LNCaP clone FGC (cell line): ENCODE measurements at regions not wholly inside any gene's neighbourhood (a gene's known extent, or its start where the extent isn't known, plus 50 kb on each side); places are given as distances from the start of the nearest gene placed in this dataset.

Experiments
- DNase-seq: peaks from one replicate; pipeline ENCODE4 v3.0.0-alpha.2; 2011; ENCODE audit warnings: low read depth
- H3K4me3 ChIP-seq: 2 replicates; pipeline ENCODE4 v1.5.1; 2011; ENCODE audit warnings: mild to moderate bottlenecking, low read depth, low read length, control low read depth
- TF ChIP-seq, protein P1 (sequence below): IDR thresholded peaks from 2 replicates; pipeline ENCODE4 v1.5.1; 2012; ENCODE audit warnings: mild to moderate bottlenecking; ENCODE audit not compliant: control insufficient read depth, insufficient read depth; ENCODE audit errors: extremely low read depth

DNA sequence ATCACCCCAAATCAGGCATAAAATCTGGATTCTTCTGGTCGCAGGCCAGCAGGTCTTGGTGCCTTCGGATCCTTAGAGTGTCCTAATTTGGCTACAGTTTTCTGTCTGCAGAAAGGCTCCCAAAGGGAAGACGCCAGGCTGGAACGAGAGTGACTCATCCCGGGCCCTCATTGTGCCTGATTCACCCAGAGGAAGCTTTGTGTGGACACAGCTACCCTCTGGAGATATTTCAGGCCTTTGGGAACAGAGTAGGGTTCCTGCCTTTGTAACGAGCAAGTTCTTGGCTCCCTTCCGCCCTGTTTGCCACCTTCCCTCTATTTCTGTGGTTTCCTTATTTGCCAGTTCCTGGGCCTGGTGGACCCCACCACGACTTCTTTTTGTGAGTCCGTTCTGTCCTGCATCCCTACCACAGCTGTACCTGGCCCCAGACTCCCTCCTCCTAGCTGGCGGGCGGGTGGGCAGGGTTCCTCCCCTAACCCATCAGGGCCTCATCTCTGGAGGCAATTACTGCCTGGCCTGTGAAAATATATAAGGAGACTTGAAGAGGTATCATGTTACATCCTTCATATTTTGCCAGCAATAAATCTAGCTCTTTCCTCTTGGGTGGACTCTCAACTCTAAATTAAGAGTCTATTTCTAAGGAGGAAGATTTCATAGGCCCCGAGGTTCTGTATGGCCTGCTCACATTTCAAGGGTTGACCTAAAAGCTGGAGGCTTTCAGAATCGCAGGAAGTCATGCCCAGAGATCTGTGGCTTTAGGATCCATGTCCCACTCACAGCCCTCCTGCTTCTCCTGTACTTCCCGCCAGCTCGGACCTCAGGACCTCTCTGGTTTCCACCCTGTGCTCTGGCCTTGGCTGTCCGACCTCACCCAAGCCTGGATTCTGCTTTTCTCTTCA, 219.2 kb upstream of the ZNF32 start:
- no peak for DNase-seq
- no peak overlapping the region for H3K4me3 ChIP-seq
- TF ChIP-seq, protein P1, sequence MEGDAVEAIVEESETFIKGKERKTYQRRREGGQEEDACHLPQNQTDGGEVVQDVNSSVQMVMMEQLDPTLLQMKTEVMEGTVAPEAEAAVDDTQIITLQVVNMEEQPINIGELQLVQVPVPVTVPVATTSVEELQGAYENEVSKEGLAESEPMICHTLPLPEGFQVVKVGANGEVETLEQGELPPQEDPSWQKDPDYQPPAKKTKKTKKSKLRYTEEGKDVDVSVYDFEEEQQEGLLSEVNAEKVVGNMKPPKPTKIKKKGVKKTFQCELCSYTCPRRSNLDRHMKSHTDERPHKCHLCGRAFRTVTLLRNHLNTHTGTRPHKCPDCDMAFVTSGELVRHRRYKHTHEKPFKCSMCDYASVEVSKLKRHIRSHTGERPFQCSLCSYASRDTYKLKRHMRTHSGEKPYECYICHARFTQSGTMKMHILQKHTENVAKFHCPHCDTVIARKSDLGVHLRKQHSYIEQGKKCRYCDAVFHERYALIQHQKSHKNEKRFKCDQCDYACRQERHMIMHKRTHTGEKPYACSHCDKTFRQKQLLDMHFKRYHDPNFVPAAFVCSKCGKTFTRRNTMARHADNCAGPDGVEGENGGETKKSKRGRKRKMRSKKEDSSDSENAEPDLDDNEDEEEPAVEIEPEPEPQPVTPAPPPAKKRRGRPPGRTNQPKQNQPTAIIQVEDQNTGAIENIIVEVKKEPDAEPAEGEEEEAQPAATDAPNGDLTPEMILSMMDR = no peak

- no peak overlapping the region for H3K4me3 ChIP-seq
- DNase-seq = no peak
- TF ChIP-seq, protein P1 = no peak
Measured at GRCh38 chr10:43867113-43867512, 218.4 kb upstream of the ZNF32 start.

GRCh38 chr10:43866712-43867111, 218.0 kb upstream of the ZNF32 start:
- H3K4me3 ChIP-seq = no peak overlapping the region
- no peak for DNase-seq
- TF ChIP-seq, protein P1 = no peak

DNA sequence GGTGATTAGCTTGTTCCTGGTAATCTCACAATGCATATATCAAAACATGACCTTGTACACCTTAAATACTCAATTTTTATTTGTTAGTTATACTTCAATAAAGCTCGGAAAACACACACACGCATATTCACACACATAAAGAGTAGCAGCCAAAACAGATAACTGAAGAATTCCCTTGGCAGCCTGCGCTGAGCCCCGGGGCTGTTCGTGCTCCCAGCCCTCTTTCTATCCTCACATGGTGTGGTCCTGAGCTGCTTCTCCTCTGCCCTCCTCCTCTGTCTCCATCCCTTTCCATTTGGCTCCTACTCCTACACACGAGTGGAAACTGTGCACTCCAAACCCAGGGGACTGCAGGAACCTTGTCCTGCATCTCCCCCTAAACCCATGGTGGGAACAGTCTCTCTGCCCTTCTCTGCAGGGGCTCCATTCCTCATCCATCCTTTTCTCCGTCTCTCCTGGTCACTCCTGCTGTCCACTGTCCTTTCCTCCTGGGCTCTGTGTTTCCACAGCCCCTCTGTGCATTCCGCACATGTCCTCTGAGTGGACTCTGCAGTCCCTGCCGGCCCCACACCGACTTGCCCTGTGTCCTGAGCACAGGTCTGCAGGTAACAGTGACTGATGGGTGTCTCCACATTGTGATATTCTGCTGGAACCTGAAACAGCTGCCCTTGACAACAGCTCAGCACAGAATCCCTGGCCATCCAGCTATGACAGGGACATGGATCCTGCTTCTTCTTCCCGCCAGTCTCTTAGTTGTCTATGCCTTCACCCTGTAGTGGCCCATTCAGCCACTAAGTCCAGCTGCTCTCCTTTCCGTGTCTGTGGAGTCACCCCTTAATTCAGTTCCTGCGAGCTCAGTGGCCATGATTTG, 216.8 kb upstream of the ZNF32 start:
- peak; percentile 47 for DNase-seq
- H3K4me3 ChIP-seq = no peak overlapping the region
- TF ChIP-seq, protein P1 = no peak

GRCh38 chr10:43864656-43865055, 216.0 kb upstream of the ZNF32 start:
- DNase-seq = no peak
- TF ChIP-seq, protein P1 = no peak
- H3K4me3 ChIP-seq = no peak overlapping the region

- DNase-seq = no peak
- TF ChIP-seq, protein P1 = no peak
Measured at GRCh38 chr10:43863859-43864591, 215.3 kb upstream of the ZNF32 start.

More at GRCh38 chr10:43863859-43864591, 215.3 kb upstream of the ZNF32 start:
- no peak overlapping the region for H3K4me3 ChIP-seq
